WTC11 (cell line): ENCODE measurements at regions not wholly inside any gene's neighbourhood (a gene's known extent, or its start where the extent isn't known, plus 50 kb on each side); places are given as distances from the start of the nearest gene placed in this dataset.

Experiments used
- ATAC-seq: fragments of 200-7000 bp; cut with Tn5 transposase; 2 replicates; pipeline ENCODE4 v1.10.0; 2021; ENCODE audit warnings: mild to moderate bottlenecking, moderate library complexity
- CTCF ChIA-PET: fragments of 300-600 bp; sonication (Branson Sonifier 250); formaldehyde crosslinking; loops from one replicate; lab custom pipeline; 2021; ENCODE audit warnings: antibody characterized with exemption; lab: Charles Lee
- POLR2A ChIA-PET: fragments of 350-600 bp; sonication (Branson Sonifier 250); formaldehyde crosslinking; loops from one replicate; lab custom pipeline; 2021; ENCODE audit warnings: antibody characterized with exemption; lab: Charles Lee
- DNase-seq: peaks from one replicate; pipeline ENCODE4 v3.0.0; 2021; ENCODE audit warnings: low spot score
- H3K27ac Mint-ChIP-seq: 2 replicates; pipeline ENCODE4 v1.8.0; 2021; ENCODE audit warnings: mixed read lengths
- H3K27me3 Mint-ChIP-seq: 2 replicates; pipeline ENCODE4 v1.8.0; 2021; ENCODE audit warnings: low read depth, mild to moderate bottlenecking, moderate library complexity, mixed read lengths
- H3K36me3 Mint-ChIP-seq: 2 replicates; pipeline ENCODE4 v1.8.0; 2021; ENCODE audit warnings: mixed read lengths
- H3K4me1 Mint-ChIP-seq: 2 replicates; pipeline ENCODE4 v1.8.0; 2022; ENCODE audit warnings: mixed read lengths
- H3K4me3 Mint-ChIP-seq: 2 replicates; pipeline ENCODE4 v1.8.0; 2021; ENCODE audit warnings: mild to moderate bottlenecking, moderate library complexity, mixed read lengths
- H3K9me3 Mint-ChIP-seq: 2 replicates; pipeline ENCODE4 v1.8.0; 2021; ENCODE audit warnings: mixed read lengths
- ATF1 ChIP-seq: sonication (generic); formaldehyde crosslinking; IDR thresholded peaks from 2 replicates; pipeline ENCODE4 v1.8.1; 2023; ENCODE audit warnings: mild to moderate bottlenecking, moderate library complexity, missing genetic modification reagents
- ATF2 ChIP-seq: sonication (generic); formaldehyde crosslinking; IDR thresholded peaks from 2 replicates; pipeline ENCODE4 v1.8.1; 2022; ENCODE audit warnings: low read depth, missing genetic modification reagents, borderline replicate concordance
- FOXJ3 ChIP-seq: sonication (generic); formaldehyde crosslinking; IDR thresholded peaks from 2 replicates; pipeline ENCODE4 v1.9.0; 2021; ENCODE audit warnings: missing genetic modification reagents, mild to moderate bottlenecking, borderline replicate concordance
- GRHL2 ChIP-seq: fragments of 250-450 bp; sonication (Bioruptor Pico); IDR thresholded peaks from 2 replicates; pipeline ENCODE4 v1.8.0; 2022; ENCODE audit warnings: mild to moderate bottlenecking, moderate library complexity; ENCODE audit not compliant: insufficient replicate concordance, severe bottlenecking
- HMGXB4 ChIP-seq: sonication (generic); formaldehyde crosslinking; IDR thresholded peaks from 2 replicates; pipeline ENCODE4 v1.8.1; 2023; ENCODE audit warnings: mild to moderate bottlenecking, moderate library complexity, missing genetic modification reagents
- IRF1 ChIP-seq: sonication (generic); formaldehyde crosslinking; IDR thresholded peaks from 2 replicates; pipeline ENCODE4 v1.8.0; 2023; ENCODE audit warnings: missing genetic modification reagents
- NR1H2 ChIP-seq: sonication (generic); formaldehyde crosslinking; IDR thresholded peaks from 2 replicates; pipeline ENCODE4 v1.9.0; 2021; ENCODE audit warnings: mild to moderate bottlenecking, moderate library complexity, missing genetic modification reagents
- NR3C1 ChIP-seq: sonication (generic); formaldehyde crosslinking; conservative IDR thresholded peaks from 2 replicates; pipeline ENCODE4 v1.8.1; 2023; ENCODE audit warnings: low read depth, mild to moderate bottlenecking, missing genetic modification reagents
- PREB ChIP-seq: sonication (generic); formaldehyde crosslinking; IDR thresholded peaks from 2 replicates; pipeline ENCODE4 v1.8.1; 2022; ENCODE audit warnings: mild to moderate bottlenecking, missing genetic modification reagents, moderate library complexity, borderline replicate concordance
- RORB ChIP-seq: fragments of 250-450 bp; sonication (Bioruptor Pico); IDR thresholded peaks from 2 replicates; pipeline ENCODE4 v1.9.0; 2021; ENCODE audit warnings: mild to moderate bottlenecking
- TP53 ChIP-seq: sonication (generic); formaldehyde crosslinking; IDR thresholded peaks from 2 replicates; pipeline ENCODE4 v1.8.1; 2023; ENCODE audit warnings: mild to moderate bottlenecking, missing genetic modification reagents
- USF1 ChIP-seq: sonication (generic); formaldehyde crosslinking; IDR thresholded peaks from 2 replicates; pipeline ENCODE4 v1.8.0; 2022; ENCODE audit warnings: mild to moderate bottlenecking, missing genetic modification reagents
- ZNF281 ChIP-seq: sonication (generic); formaldehyde crosslinking; IDR thresholded peaks from 2 replicates; pipeline ENCODE4 v1.8.0; 2023; ENCODE audit warnings: mild to moderate bottlenecking, missing genetic modification reagents
- ZNF396 ChIP-seq: fragments of 250-450 bp; sonication (Bioruptor Pico); IDR thresholded peaks from 2 replicates; pipeline ENCODE4 v1.8.0; 2021; ENCODE audit warnings: mild to moderate bottlenecking, moderate library complexity, borderline replicate concordance
- ZNF532 ChIP-seq: fragments of 250-450 bp; sonication (Bioruptor Pico); IDR thresholded peaks from 2 replicates; pipeline ENCODE4 v1.9.0; 2021; ENCODE audit warnings: mild to moderate bottlenecking, borderline replicate concordance
- TF ChIP-seq, protein P1 (sequence below): sonication (generic); formaldehyde crosslinking; IDR thresholded peaks from 2 replicates; pipeline ENCODE4 v1.8.1; 2023; ENCODE audit warnings: mild to moderate bottlenecking, missing genetic modification reagents, moderate library complexity
- TF ChIP-seq, protein P2 (sequence below): sonication (generic); formaldehyde crosslinking; conservative IDR thresholded peaks from 2 replicates; pipeline ENCODE4 v1.8.1; 2023; ENCODE audit warnings: mild to moderate bottlenecking, low read depth, missing genetic modification reagents, moderate library complexity

DNA sequence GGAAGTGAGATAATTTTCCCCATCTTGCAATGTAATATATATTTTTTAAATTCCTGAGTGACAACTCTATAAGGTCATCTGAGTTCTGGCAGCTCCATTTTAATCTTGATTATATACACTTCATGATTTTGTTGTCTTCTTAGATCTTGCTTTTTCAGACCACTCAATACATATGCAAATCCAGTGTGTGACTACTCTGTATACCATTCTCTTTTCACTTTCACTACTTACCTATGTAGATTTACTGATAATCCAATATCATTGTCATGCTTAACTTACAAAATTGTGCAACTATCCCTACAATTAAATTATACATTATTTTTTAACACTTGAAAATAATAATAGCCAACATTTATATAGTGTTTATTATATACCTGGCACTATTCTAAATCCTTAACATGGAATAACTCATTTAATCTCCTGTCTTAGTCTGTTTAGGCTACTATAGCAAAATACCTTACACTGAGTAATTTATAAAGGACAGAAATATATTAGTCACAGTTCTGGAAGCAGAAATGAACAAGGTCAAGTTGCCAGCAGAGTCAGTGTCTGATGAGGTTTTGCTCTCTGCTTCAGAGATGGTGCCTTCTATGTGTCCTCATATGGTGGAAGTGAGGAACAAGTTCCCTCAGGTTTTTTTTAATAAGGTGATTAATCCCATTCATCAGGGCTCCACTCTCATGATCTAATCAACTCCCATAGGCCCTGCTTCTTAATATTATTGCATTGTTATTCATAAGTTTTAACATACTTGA is 338.5 kb downstream of the TUSC7 start:
- H3K36me3 Mint-ChIP-seq: peaks cover 7% of the 10 kb centered on the region
- peaks cover 7% of the 10 kb centered on the region for H3K9me3 Mint-ChIP-seq
- POLR2A ChIA-PET: interaction anchor here (0.7 kb wide), 1 partner anchor 669 kb away, joined by 3 read pairs; no protein-coding TSS in a partner anchor
- H3K27ac Mint-ChIP-seq: no peak overlapping the region
- DNase-seq: no peak
- TF ChIP-seq NR1H2 (no peak), IRF1 (no peak), TP53 (CRISPR knock-in tag) (no peak), PREB (CRISPR knock-in tag) (no peak), HMGXB4 (no peak), ATF1 (CRISPR knock-in tag) (no peak), NR3C1 (no peak), ZNF532 (CRISPR knock-in tag) (no peak), ATF2 (CRISPR knock-in tag) (no peak), GRHL2 (no peak)
- CTCF ChIA-PET: no interaction called here
- ATAC-seq: no peak
- no peak overlapping the region for H3K4me3 Mint-ChIP-seq
- H3K4me1 Mint-ChIP-seq: peaks cover 29% of the 10 kb centered on the region
- H3K27me3 Mint-ChIP-seq: no peaks in the 10 kb centered on the region

- Mint-ChIP-seq H3K27me3 (no peaks in the 10 kb centered on the region), H3K4me1 (peaks cover 37% of the 10 kb centered on the region), H3K9me3 (peaks cover 7% of the 10 kb centered on the region), H3K4me3 (no peak overlapping the region), H3K36me3 (peaks cover 7% of the 10 kb centered on the region), H3K27ac (no peak overlapping the region)
- ChIA-PET POLR2A (no interaction called here), CTCF (interaction anchor here (1.1 kb wide), 1 partner anchor 282 kb away, joined by 3 read pairs; no protein-coding TSS in a partner anchor)
- DNase-seq: no peak
- no peak for ATAC-seq
- no peak for TF ChIP-seq ZNF281 (CRISPR knock-in tag)
- TF ChIP-seq, protein P1, sequence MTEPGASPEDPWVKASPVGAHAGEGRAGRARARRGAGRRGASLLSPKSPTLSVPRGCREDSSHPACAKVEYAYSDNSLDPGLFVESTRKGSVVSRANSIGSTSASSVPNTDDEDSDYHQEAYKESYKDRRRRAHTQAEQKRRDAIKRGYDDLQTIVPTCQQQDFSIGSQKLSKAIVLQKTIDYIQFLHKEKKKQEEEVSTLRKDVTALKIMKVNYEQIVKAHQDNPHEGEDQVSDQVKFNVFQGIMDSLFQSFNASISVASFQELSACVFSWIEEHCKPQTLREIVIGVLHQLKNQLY: no peak
- no peak for TF ChIP-seq ZNF396 (CRISPR knock-in tag)
- TF ChIP-seq USF1 (CRISPR knock-in tag): no peak
- TF ChIP-seq RORB: no peak
- TF ChIP-seq, protein P2, sequence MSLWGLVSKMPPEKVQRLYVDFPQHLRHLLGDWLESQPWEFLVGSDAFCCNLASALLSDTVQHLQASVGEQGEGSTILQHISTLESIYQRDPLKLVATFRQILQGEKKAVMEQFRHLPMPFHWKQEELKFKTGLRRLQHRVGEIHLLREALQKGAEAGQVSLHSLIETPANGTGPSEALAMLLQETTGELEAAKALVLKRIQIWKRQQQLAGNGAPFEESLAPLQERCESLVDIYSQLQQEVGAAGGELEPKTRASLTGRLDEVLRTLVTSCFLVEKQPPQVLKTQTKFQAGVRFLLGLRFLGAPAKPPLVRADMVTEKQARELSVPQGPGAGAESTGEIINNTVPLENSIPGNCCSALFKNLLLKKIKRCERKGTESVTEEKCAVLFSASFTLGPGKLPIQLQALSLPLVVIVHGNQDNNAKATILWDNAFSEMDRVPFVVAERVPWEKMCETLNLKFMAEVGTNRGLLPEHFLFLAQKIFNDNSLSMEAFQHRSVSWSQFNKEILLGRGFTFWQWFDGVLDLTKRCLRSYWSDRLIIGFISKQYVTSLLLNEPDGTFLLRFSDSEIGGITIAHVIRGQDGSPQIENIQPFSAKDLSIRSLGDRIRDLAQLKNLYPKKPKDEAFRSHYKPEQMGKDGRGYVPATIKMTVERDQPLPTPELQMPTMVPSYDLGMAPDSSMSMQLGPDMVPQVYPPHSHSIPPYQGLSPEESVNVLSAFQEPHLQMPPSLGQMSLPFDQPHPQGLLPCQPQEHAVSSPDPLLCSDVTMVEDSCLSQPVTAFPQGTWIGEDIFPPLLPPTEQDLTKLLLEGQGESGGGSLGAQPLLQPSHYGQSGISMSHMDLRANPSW: no peak
- TF ChIP-seq FOXJ3 (CRISPR knock-in tag): no peak
Measured at GRCh38 chr3:117052395-117052794, 342.8 kb downstream of the TUSC7 start.
